NCI-H1092 treated with DMSO at 0.1 percent for 48 hours (cell line): ENCODE measurements at regions not wholly inside any gene's neighbourhood (a gene's known extent, or its start where the extent isn't known, plus 50 kb on each side); places are given as distances from the start of the nearest gene placed in this dataset.
"Not testable (repeated sequence)": the region's sequence is repeated elsewhere in the genome, so short reads cannot be mapped to it uniquely, and the experiment has no call there.

Source experiments
- DNase-seq: peaks from one replicate; lab custom pipeline; 2025; lab: John Stamatoyannopoulos, UW

- no peak for DNase-seq
These were observed 271.0 kb upstream of the ADRA1B start for GRCh38 chr5:159645179-159645846.

- DNase-seq: no peak
These were observed 265.5 kb upstream of the ADRA1B start for GRCh38 chr5:159650803-159651202.

- no peak for DNase-seq
These were observed 260.4 kb upstream of the ADRA1B start for GRCh38 chr5:159655757-159656409.

- no peak for DNase-seq
These were observed 259.0 kb upstream of the ADRA1B start for GRCh38 chr5:159657298-159657697.

- DNase-seq: no peak
These were observed 258.5 kb upstream of the ADRA1B start for GRCh38 chr5:159657771-159658170.

- DNase-seq: no peak
These were observed 257.9 kb upstream of the ADRA1B start for GRCh38 chr5:159658266-159658925.

GRCh38 chr5:159660401-159660800 is 255.9 kb upstream of the ADRA1B start:
- no peak for DNase-seq

- no peak for DNase-seq
These were observed 252.3 kb upstream of the ADRA1B start for GRCh38 chr5:159663986-159664385.

- no peak for DNase-seq
These were observed 249.0 kb upstream of the ADRA1B start for GRCh38 chr5:159667286-159667685.

GRCh38 chr5:159668556-159668955 is 247.7 kb upstream of the ADRA1B start:
- no peak for DNase-seq

- no peak for DNase-seq
These were observed 246.7 kb upstream of the ADRA1B start for GRCh38 chr5:159669559-159669958.

GRCh38 chr5:159671886-159672285 is 244.4 kb upstream of the ADRA1B start:
- DNase-seq: no peak

- DNase-seq: no peak
These were observed 242.7 kb upstream of the ADRA1B start for GRCh38 chr5:159673538-159673937.

- DNase-seq: no peak
These were observed 237.5 kb upstream of the ADRA1B start for GRCh38 chr5:159678657-159679392.

- no peak for DNase-seq
These were observed 236.2 kb upstream of the ADRA1B start for GRCh38 chr5:159680095-159680494.

GRCh38 chr5:159681661-159682060 is 234.6 kb upstream of the ADRA1B start:
- no peak for DNase-seq

GRCh38 chr5:159682623-159683022 is 233.7 kb upstream of the ADRA1B start:
- no peak for DNase-seq

- not testable (repeated sequence) for DNase-seq
These were observed 228.4 kb upstream of the ADRA1B start for GRCh38 chr5:159687892-159688291.

GRCh38 chr5:159695741-159696294 is 220.5 kb upstream of the ADRA1B start:
- no peak for DNase-seq

- no peak for DNase-seq
These were observed 218.8 kb upstream of the ADRA1B start for GRCh38 chr5:159697530-159697929.

GRCh38 chr5:159698322-159698721 is 218.0 kb upstream of the ADRA1B start:
- no peak for DNase-seq

- no peak for DNase-seq
These were observed 216.3 kb upstream of the ADRA1B start for GRCh38 chr5:159700016-159700415.
